LNCaP clone FGC (cell line): ENCODE measurements at regions not wholly inside any gene's neighbourhood (a gene's known extent, or its start where the extent isn't known, plus 50 kb on each side); places are given as distances from the start of the nearest gene placed in this dataset.

ENCODE experiments used
- DNase-seq: peaks from one replicate; pipeline ENCODE4 v3.0.0-alpha.2; 2011; ENCODE audit warnings: low read depth
- H3K4me3 ChIP-seq: 2 replicates; pipeline ENCODE4 v1.5.1; 2011; ENCODE audit warnings: mild to moderate bottlenecking, low read depth, low read length, control low read depth
- CTCF ChIP-seq: IDR thresholded peaks from 2 replicates; pipeline ENCODE4 v1.5.1; 2012; ENCODE audit warnings: mild to moderate bottlenecking; ENCODE audit not compliant: control insufficient read depth, insufficient read depth; ENCODE audit errors: extremely low read depth

- no peak overlapping the region for H3K4me3 ChIP-seq
- no peak for DNase-seq
- no peak for TF ChIP-seq CTCF
These were observed 530.0 kb downstream of the ZNF804A start for GRCh38 chr2:185128346-185128745.

- TF ChIP-seq CTCF = no peak
- H3K4me3 ChIP-seq = no peak overlapping the region
- no peak for DNase-seq
These were observed 530.7 kb downstream of the ZNF804A start for GRCh38 chr2:185128996-185129395.

- no peak overlapping the region for H3K4me3 ChIP-seq
- no peak for TF ChIP-seq CTCF
- DNase-seq = no peak
These were observed 532.4 kb downstream of the ZNF804A start for GRCh38 chr2:185130685-185131084.

GRCh38 chr2:185132501-185133041 is 534.2 kb downstream of the ZNF804A start:
- no peak for DNase-seq
- TF ChIP-seq CTCF = no peak
- H3K4me3 ChIP-seq = no peak overlapping the region

- DNase-seq = no peak
- H3K4me3 ChIP-seq = no peak overlapping the region
- TF ChIP-seq CTCF = no peak
These were observed 539.4 kb downstream of the ZNF804A start for GRCh38 chr2:185137700-185138099.

- no peak overlapping the region for H3K4me3 ChIP-seq
- DNase-seq = no peak
- TF ChIP-seq CTCF = no peak
These were observed 544.3 kb downstream of the ZNF804A start for GRCh38 chr2:185142677-185143076.

GRCh38 chr2:185144159-185144919 is 546.0 kb downstream of the ZNF804A start:
- no peak overlapping the region for H3K4me3 ChIP-seq
- no peak for DNase-seq
- no peak for TF ChIP-seq CTCF
